GM19467 (cell line): ENCODE measurements at regions not wholly inside any gene's neighbourhood (a gene's known extent, or its start where the extent isn't known, plus 50 kb on each side); places are given as distances from the start of the nearest gene placed in this dataset.
A peak's percentile ranks its signal among the peaks of the same experiment; 100 is the strongest.

ENCODE experiments used
- ATAC-seq: cut with Tn5 transposase; IDR thresholded peaks from one replicate; pipeline ENCODE4 v1.9.1; 2021; ENCODE audit warnings: mild to moderate bottlenecking, moderate library complexity; ENCODE audit not compliant: unreplicated experiment

GRCh38 chr4:89665662-89666061, 171.3 kb downstream of the SNCA start:
- no peak for ATAC-seq

GRCh38 chr4:89664521-89664920, 172.4 kb downstream of the SNCA start:
- ATAC-seq, result no peak

GRCh38 chr4:89661173-89661899, 175.6 kb downstream of the SNCA start:
- ATAC-seq, result no peak

GRCh38 chr4:89660444-89661172, 176.4 kb downstream of the SNCA start:
- ATAC-seq, result no peak

GRCh38 chr4:89658701-89659024, 178.3 kb downstream of the SNCA start:
- peak; percentile 69 for ATAC-seq

- peak; percentile 72 for ATAC-seq
These were observed 178.8 kb downstream of the SNCA start for GRCh38 chr4:89657931-89658700.

- ATAC-seq, result no peak
These were observed 183.9 kb downstream of the SNCA start for GRCh38 chr4:89653012-89653411.

GRCh38 chr4:89645482-89645881, 191.5 kb downstream of the SNCA start:
- ATAC-seq, result no peak

GRCh38 chr4:89641367-89641687, 195.6 kb downstream of the SNCA start:
- ATAC-seq, result no peak

- no peak for ATAC-seq
These were observed 196.2 kb downstream of the SNCA start for GRCh38 chr4:89640620-89641366.

- no peak for ATAC-seq
These were observed 197.6 kb downstream of the SNCA start for GRCh38 chr4:89639395-89639794.

GRCh38 chr4:89625599-89626293, 211.2 kb downstream of the SNCA start:
- ATAC-seq, result no peak

- no peak for ATAC-seq
These were observed 217.6 kb downstream of the SNCA start for GRCh38 chr4:89619206-89619962.

GRCh38 chr4:89618151-89618550, 218.8 kb downstream of the SNCA start:
- no peak for ATAC-seq

- ATAC-seq, result peak; percentile 50
These were observed 219.6 kb downstream of the SNCA start for GRCh38 chr4:89617317-89617716.

GRCh38 chr4:89616382-89616781, 220.6 kb downstream of the SNCA start:
- no peak for ATAC-seq

- no peak for ATAC-seq
These were observed 221.9 kb downstream of the SNCA start for GRCh38 chr4:89615051-89615450.

- ATAC-seq, result no peak
These were observed 222.8 kb downstream of the SNCA start for GRCh38 chr4:89614155-89614554.

- ATAC-seq, result no peak
These were observed 226.7 kb downstream of the SNCA start for GRCh38 chr4:89610236-89610635.

- ATAC-seq, result no peak
These were observed 227.2 kb downstream of the SNCA start for GRCh38 chr4:89609756-89610155.
